Stimulated activated CD8-positive, alpha-beta memory T cell treated with anti-CD3 and anti-CD28 coated beads, Interleukin-15, amount 100 ng/mL, for 48 hours (primary cell): ENCODE measurements at regions not wholly inside any gene's neighbourhood (a gene's known extent, or its start where the extent isn't known, plus 50 kb on each side); places are given as distances from the start of the nearest gene placed in this dataset.
"Not testable (repeated sequence)": the region's sequence is repeated elsewhere in the genome, so short reads cannot be mapped to it uniquely, and the experiment has no call there.

Experiments
- DNase-seq, 2 donors: peaks; one replicate each; pipeline ENCODE4 v3.0.0-alpha.2; 2020; ENCODE audit warnings: low read depth in 2 of 2

GRCh38 chr4:8976466-8977128, 105.0 kb upstream of the HMX1 start:
- DNase-seq = not testable (repeated sequence)

DNA sequence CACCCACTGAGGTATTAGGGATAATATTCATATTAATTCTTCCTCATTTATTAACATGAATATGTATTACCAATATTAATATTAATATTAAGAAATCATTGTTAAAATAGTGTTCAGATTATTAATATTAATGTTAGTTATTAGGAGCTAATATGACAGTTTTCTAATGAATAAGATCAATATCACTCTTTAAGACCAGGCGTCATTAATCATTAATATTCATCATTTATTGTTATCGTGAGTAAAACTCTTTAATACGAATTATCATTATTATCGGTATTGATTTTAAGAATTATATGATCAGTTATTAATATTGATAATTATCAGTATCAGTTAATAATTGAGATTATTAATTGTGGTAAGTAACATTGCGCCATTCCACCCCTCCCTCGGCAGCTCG, 101.0 kb upstream of the HMX1 start:
- not testable (repeated sequence) for DNase-seq

GRCh38 chr4:8965896-8966295, 94.3 kb upstream of the HMX1 start:
- DNase-seq = not testable (repeated sequence)

GRCh38 chr4:8964201-8964788, 92.7 kb upstream of the HMX1 start:
- DNase-seq = not testable (repeated sequence)

DNA sequence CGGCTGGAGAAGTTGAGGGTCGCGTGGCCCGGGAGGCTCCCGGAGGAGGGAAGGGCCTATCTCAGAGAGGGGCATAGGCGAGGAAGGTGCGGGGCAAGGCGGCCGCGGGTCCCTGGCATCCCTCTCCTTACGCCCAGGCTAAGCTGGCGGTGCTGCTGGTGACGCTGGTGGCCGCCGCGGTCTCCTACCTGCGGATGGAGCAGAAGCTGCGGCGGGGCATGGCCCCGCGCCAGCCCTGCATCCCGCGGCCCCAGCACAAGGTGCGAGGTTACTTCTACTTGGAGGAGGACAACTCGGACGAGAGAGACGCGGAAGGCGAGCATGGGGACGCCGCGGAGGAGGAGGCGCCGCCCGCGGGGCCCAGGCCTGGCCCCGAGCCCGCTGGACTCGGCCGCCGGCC, 91.9 kb upstream of the HMX1 start:
- DNase-seq = not testable (repeated sequence)

GRCh38 chr4:8961343-8961742, 89.7 kb upstream of the HMX1 start:
- peak; percentile 19 to 47 for DNase-seq

DNA sequence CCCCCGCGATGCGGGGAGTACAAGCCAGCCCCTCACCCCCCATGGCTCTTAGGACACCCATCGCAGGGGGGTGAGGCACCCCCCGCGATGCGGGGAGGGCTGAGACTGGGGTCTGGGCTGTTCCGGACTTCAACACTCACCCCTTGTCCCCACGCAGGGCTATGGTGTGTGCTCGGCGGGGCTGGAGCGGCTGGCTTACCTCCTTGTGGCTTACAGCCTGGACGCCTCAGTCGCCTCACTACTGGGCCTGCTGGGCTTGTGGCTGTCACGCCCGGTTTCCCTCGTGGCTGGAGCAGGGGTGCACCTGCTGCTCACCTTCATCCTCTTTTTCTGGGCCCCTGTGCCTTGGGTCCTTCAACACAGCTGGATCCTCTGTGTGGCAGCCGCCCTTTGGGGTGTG, 87.8 kb upstream of the HMX1 start:
- not testable (repeated sequence) for DNase-seq

DNA sequence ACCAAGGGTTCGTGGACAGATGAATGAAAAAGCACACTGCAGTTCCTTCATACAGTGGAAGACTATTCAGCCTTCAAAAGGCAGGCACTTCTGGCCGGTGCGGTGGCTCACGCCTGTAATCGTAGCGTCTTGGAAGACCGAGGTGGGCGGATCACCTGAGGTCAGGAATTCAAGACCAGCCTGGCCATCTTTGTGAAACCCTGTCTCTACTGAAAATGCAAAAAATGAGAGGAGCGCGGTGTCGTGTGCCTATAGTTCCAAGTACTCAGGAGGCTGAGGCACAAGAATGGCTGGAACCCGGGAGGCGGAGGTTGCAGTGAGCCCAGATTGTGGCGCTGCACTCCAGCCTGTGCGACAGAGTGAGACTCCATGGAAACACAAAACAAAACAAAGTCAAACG, 82.4 kb upstream of the HMX1 start:
- DNase-seq = not testable (repeated sequence)

GRCh38 chr4:8952791-8953190, 81.2 kb upstream of the HMX1 start:
- not testable (repeated sequence) for DNase-seq

- DNase-seq = not testable (repeated sequence)
Observed at GRCh38 chr4:8952109-8952508, 80.5 kb upstream of the HMX1 start.

DNA sequence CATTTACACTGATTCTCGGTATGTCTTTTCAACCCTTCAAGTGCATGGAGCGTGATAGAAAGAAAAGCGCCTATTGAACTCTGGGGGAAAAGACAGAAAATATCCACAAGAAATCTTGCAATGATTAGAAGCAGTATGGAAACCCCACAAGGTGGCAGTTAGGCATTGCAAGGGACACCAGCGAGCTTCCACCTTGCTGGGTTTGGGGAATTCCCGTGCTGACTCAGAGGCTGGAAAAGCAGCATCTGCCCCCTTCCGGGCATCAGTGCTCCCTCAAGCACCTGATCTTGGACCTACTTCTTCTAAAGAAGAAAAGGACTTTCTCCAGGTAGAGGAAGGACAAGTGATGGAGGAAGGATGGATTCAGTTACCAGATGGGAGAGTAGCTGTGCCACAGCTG, 73.9 kb upstream of the HMX1 start:
- DNase-seq = not testable (repeated sequence)

DNA sequence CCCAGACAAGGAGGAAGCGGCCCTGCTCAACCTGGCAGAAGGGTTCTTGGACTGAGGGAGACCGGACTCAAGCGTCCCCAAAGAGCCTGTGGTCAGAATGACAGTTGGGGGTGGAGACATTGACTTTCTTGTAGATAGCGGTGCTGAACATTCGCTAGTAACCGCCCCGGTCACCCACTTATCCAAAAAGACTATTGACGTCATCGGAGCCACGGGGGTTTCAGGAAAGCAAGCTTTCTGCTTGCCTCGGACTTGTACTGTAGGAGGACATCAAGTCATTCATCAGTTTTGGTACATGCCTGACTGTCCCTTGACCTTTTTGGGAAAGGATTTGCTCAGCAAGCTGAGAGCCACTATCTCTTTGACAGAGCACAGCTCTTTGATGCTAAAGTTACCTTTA, 71.7 kb upstream of the HMX1 start:
- not testable (repeated sequence) for DNase-seq

- DNase-seq = not testable (repeated sequence)
Observed at GRCh38 chr4:8942088-8942487, 70.4 kb upstream of the HMX1 start.

DNA sequence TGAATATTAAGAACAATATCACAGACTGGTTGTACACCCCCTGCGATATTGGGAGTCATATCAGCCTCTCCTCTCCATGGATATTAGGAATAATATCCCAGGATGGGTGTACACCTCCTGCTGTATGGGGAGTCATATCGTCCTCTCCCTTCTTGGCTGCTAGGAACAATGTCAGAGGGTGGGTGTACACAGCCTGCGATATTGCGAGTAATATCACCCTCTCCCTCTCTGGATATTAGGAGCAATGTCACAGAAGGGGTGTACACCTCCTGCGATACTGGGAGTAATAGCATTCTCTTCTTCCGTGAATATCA, 69.8 kb upstream of the HMX1 start:
- DNase-seq = not testable (repeated sequence)

GRCh38 chr4:8940792-8941491, 69.3 kb upstream of the HMX1 start:
- no peak for DNase-seq

DNA sequence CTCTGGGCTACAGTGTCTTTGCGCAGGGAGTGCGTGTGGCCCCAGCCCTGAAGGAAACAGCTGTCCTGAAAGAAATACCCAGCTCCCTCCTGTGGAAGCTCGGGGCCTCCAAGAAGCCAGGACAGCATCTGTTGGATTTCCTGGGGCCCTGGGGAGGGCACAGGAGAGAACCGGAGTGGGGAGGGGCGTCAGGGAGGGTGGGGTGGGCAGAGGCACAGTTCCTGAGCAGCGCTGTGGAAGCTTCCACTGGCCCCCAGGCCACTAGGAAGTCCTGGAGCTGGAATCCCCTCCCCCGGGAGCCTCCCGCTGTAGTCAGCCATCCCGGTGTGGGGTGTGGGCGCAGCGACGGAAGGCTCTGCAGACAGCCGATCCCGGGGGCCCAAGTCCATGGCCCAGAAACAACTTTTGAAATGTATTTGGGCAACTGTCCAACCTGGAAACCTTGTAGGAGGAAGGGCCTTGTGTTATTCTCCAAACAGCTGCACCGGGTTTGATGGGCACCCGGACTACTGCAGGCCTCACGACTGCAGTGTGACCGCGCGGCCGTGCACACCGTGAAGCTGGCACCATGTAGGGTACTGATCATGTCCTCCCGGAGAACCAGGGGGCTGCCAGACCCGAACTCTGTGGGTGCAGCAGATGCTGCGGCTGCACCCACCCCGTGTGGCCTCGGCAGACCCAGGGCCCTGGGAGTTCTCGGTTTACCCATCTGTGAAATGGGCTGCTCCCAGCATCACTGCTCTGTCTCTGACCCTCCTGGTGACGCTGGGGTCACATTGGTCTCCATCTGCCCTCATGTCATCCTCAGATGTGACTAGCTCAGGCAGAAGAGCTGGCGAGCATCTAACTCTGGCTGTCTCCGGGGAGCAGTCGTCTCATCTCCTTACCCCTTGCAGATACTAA, 68.5 kb upstream of the HMX1 start:
- no peak for DNase-seq

GRCh38 chr4:8939160-8939839, 67.7 kb upstream of the HMX1 start:
- DNase-seq = no peak

- DNase-seq = no peak
Observed at GRCh38 chr4:8938623-8939022, 67.0 kb upstream of the HMX1 start.

- no peak for DNase-seq
Observed at GRCh38 chr4:8938137-8938536, 66.5 kb upstream of the HMX1 start.

GRCh38 chr4:8932884-8933283, 61.2 kb upstream of the HMX1 start:
- no peak for DNase-seq

DNA sequence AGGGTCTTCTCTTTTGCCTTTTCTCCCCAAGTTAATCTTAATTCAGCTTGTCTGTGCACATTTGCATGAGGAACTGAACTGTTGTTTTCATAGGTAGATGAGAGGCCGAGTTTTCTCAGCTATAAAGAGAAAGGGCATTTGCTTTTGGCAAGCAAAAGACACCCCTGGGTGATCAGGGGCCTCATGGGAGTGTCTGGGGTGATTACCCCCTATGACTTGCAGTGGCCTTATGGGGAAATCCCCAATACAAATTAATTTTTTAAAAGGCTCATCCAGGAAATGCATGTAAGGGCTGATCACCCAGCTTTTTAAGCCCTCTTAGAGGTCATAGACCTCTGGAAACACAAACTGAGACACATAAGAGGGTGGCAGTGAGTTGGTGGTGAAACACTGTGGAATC, 56.4 kb upstream of the HMX1 start:
- DNase-seq = no peak

DNA sequence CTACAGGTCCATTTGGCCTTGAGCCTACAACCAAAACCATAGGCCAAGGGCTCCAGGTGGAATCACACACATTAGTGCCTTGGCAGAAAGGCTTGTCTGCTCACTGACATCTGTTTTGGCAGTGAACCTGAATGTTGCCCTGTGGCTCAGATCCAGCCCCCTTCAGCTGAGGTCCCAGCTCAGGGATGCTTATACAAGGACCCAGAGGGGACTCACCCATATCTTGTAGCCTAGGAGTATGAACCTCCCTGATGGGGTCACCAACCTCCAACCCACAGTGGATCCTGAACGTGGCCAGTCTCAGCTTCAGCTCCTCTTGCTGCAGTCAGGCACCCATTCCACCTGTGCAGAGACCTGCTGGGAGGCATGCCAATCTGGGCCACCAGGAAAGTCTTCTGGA, 50.8 kb upstream of the HMX1 start:
- DNase-seq = no peak
